Sciatic nerve (tissue), 2 donors: ENCODE measurements at regions not wholly inside any gene's neighbourhood (a gene's known extent, or its start where the extent isn't known, plus 50 kb on each side); places are given as distances from the start of the nearest gene placed in this dataset.

Experiments used
- ATAC-seq: fragments of 200-7000 bp; cut with Tn5 transposase; one replicate; pipeline ENCODE4 v1.9.1; 2020; ENCODE audit warnings: mild to moderate bottlenecking, moderate library complexity
- DNase-seq: peaks from one replicate; pipeline ENCODE4 v3.0.0-alpha.2; 2020; ENCODE audit warnings: low spot score
- intact Hi-C: fragments of 100-400 bp; cut with DNase I; formaldehyde crosslinking; loops from one replicate; pipeline ENCODE4 v1.14.2; 2022
- donor health status: DM: no; HTN: no; CAD: no.
- donor health status: DM: no; HTN: no; CAD: no.

GRCh38 chr12:17695495-17695894, 394.5 kb downstream of the RERGL start:
- intact Hi-C loops, result no loop called here
- ATAC-seq (no peak), DNase-seq (no peak)

- no peak for DNase-seq
- intact Hi-C loops, result no loop called here
- ATAC-seq, result no peak
Measured at GRCh38 chr12:17691369-17691768, 398.6 kb downstream of the RERGL start.

- DNase-seq (no peak), ATAC-seq (no peak)
- intact Hi-C loops, result no loop called here
Measured at GRCh38 chr12:17680220-17680619, 409.8 kb downstream of the RERGL start.

GRCh38 chr12:17666641-17667324, 423.2 kb downstream of the RERGL start:
- DNase-seq (no peak), ATAC-seq (peak; percentile 34)
- intact Hi-C loops, result no loop called here

GRCh38 chr12:17665839-17666238, 424.2 kb downstream of the RERGL start:
- ATAC-seq (peak; percentile 28), DNase-seq (no peak)
- intact Hi-C loops, result no loop called here

- no peak for DNase-seq
- intact Hi-C loops, result no loop called here
- no peak for ATAC-seq
Measured at GRCh38 chr12:17661250-17661649, 428.7 kb downstream of the RERGL start.

GRCh38 chr12:17652436-17652835, 437.6 kb downstream of the RERGL start:
- intact Hi-C loops, result no loop called here
- DNase-seq, result no peak
- ATAC-seq, result no peak

- ATAC-seq (no peak), DNase-seq (no peak)
- intact Hi-C loops, result no loop called here
Measured at GRCh38 chr12:17642340-17642650, 447.7 kb downstream of the RERGL start.

- intact Hi-C loops, result no loop called here
- ATAC-seq, result no peak
- no peak for DNase-seq
Measured at GRCh38 chr12:17640615-17641014, 449.4 kb downstream of the RERGL start.

GRCh38 chr12:17618831-17619230, 471.2 kb downstream of the RERGL start:
- intact Hi-C loops, result no loop called here
- DNase-seq (no peak), ATAC-seq (no peak)

- no peak for DNase-seq
- ATAC-seq, result no peak
- intact Hi-C loops, result no loop called here
Measured at GRCh38 chr12:17609701-17610100, 480.3 kb downstream of the RERGL start.

GRCh38 chr12:17609153-17609552, 480.8 kb downstream of the RERGL start:
- ATAC-seq, result no peak

GRCh38 chr12:17595111-17595510, 494.9 kb downstream of the RERGL start:
- ATAC-seq (no peak), DNase-seq (no peak)
- intact Hi-C loops, result no loop called here

More at GRCh38 chr12:17609153-17609552, 480.8 kb downstream of the RERGL start:
- no peak for DNase-seq
- intact Hi-C loops, result no loop called here

GRCh38 chr12:17593715-17594406, 496.1 kb downstream of the RERGL start:
- DNase-seq, result no peak
- ATAC-seq, result no peak
- intact Hi-C loops, result no loop called here

- ATAC-seq (no peak), DNase-seq (no peak)
- intact Hi-C loops, result no loop called here
Measured at GRCh38 chr12:17592472-17592871, 497.5 kb downstream of the RERGL start.

GRCh38 chr12:17591005-17591681, 498.9 kb downstream of the RERGL start:
- no peak for DNase-seq
- no peak for ATAC-seq
- intact Hi-C loops, result no loop called here

- intact Hi-C loops, result no loop called here
- DNase-seq (no peak), ATAC-seq (no peak)
Measured at GRCh38 chr12:17588968-17589367, 501.0 kb downstream of the RERGL start.

- intact Hi-C loops, result no loop called here
- ATAC-seq (no peak), DNase-seq (no peak)
Measured at GRCh38 chr12:17579205-17580026, 510.6 kb downstream of the RERGL start.

GRCh38 chr12:17577405-17577804, 512.6 kb downstream of the RERGL start:
- DNase-seq (no peak), ATAC-seq (no peak)
- intact Hi-C loops, result no loop called here

GRCh38 chr12:17572250-17572649, 517.7 kb downstream of the RERGL start:
- no peak for ATAC-seq
- intact Hi-C loops, result no loop called here
- DNase-seq, result no peak
